Left renal cortex interstitium (tissue), 4 donors: ENCODE measurements at regions not wholly inside any gene's neighbourhood (a gene's known extent, or its start where the extent isn't known, plus 50 kb on each side); places are given as distances from the start of the nearest gene placed in this dataset.
"Not testable (repeated sequence)": the region's sequence is repeated elsewhere in the genome, so short reads cannot be mapped to it uniquely, and the experiment has no call there.

Experiments used
- DNase-seq, 4 donors: peaks; one replicate each; pipeline ENCODE4 v3.0.0-alpha.2; 2013; ENCODE audit warnings: low read depth in 4 of 4, low spot score in 2 of 4, missing footprints in 1 of 4

DNA sequence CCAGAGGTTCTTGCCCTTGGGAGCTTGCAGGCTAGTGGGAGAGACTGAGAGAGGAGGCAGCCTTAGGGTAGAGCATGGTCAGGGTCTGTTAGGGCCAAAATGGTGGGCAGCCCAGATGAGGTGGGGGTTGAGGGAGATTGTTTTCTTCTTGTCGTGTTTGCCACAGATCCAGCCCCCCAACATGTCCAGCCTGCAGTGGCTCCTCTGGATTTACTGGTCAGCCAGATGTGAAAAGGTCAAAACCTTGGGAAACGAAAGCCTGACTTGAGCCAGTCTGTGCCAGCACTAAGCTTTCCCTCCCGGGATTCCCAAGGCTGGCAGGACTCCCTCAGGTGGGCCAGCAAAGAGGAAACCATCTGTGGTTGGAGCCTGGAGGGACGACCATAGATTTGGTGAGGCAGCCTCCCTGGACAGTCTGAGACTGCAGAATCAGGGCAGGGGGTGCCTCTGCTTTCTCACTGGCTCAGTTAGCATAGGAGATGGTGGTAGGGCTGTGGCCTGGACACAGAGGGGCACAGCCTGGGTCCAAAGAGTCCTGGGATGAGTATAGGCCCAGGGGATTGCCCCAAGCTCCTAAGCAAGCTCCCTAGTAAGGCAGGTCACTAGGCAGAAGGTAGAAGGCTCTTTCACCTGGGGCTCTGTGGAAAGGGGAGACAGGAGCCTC lies 51.2 kb upstream of the PRR23C start:
- DNase-seq = no peak

DNA sequence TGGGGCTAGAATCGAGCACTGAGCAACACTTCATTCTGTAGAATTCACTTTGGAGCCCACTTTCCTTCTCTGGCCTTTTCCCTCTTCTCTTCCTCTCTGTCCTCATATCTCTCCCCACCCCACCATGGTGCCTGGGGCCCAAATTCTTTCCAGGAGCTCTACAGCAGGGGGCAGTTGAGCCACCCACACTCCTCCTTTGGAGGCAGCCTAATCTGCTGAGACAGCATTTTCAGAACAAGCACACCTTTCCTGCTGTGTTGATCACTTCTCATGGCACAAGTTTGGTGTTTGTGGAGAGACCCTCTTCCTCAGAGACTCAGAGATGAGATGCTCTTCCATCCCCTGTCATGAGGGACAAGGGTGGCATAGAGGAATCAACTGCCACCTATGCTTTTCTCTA lies 52.0 kb upstream of the PRR23C start:
- no peak for DNase-seq

DNA sequence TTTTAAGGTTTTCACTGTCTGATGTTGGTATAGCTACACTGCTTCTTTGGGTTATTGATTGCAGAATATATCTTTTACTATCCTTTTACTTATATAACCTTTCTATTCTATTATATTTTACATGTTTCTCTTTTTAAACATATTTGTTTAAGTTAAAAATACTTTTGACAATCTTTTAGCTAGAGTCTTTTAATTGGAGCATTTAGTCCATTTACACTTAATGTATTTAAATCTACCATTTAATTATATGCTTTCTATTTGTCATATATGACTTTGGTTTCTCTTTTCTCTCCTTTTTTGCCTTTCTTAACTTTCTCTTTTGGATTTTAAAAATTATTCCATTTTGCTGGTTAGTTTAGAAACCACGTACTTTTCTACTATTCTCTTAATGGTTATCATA lies 53.7 kb upstream of the PRR23C start:
- no peak for DNase-seq

- no peak for DNase-seq
Measured at GRCh38 chr3:139099968-139100817, 55.5 kb upstream of the PRR23C start.

- no peak for DNase-seq
Measured at GRCh38 chr3:139100821-139101220, 56.1 kb upstream of the PRR23C start.

- no peak for DNase-seq
Measured at GRCh38 chr3:139101396-139101795, 56.7 kb upstream of the PRR23C start.

GRCh38 chr3:139103484-139103883 lies 58.8 kb upstream of the PRR23C start:
- no peak for DNase-seq

GRCh38 chr3:139104062-139104461 lies 59.4 kb upstream of the PRR23C start:
- DNase-seq = no peak

- no peak for DNase-seq
Measured at GRCh38 chr3:139105154-139105702, 60.5 kb upstream of the PRR23C start.

DNA sequence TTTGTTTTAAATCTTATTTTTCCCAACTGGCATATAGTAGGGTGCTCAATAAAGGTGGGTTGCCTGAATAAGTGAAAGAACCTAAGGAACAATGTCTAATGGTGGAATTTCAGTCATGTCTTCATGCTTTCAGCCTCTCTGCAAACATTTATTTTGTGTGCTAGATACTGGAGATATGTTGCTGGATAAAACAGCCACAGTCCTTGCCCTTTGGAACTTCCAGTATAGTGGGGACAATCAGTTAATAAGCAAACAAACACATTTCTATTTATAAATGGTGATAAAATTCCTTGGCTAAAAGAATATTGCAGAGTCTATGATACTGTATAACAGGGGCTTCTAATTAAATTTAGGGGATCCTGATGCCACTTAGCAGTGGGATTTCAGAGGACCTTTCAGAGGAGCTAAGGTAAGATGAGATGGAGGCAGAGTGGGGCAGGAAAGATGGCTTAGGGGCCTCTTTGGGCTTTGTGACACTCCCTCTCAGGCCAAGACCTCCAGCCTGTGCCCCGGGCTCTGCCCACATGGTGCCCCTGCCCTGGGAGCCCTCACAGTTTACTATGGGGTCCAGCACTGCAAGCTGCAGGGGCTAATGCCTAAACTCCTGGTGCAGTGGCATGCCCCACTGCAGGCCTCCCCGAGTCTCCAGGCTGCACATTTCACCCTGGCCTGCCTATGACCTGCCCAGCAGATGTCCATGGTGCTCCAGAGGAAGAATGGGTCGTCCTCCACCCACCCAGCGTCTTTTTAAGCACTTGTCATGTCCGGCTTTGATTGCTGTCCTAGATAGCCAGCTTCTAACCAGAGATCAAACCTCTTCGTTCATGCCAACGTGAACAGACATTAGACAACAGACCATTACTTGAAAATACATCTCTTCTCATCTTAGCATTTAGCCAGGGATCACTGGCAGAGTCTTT lies 61.6 kb upstream of the PRR23C start:
- DNase-seq = no peak

- DNase-seq = no peak
Measured at GRCh38 chr3:139107424-139108252, 62.9 kb upstream of the PRR23C start.

GRCh38 chr3:139108253-139108969 lies 63.7 kb upstream of the PRR23C start:
- DNase-seq = no peak

DNA sequence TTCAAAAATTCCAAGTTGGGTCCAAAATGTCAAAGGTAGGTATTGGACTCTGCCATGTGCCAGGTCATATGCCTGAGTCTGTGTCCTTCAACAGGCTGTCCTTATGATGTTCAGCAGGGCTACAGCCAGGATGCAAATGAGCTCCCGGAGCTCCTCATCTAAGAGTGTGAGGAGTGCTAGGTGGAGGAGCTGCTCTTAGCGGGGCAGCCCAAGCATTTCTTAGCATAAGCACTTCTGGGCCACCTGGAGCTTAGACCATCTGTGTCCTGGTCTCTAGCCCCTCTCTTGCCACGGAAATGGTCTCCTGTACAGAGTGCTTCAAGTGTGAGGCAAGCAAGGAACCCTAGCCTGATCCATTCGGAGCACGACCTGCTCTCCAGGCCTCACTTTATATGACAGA lies 64.6 kb upstream of the PRR23C start:
- DNase-seq = no peak

DNA sequence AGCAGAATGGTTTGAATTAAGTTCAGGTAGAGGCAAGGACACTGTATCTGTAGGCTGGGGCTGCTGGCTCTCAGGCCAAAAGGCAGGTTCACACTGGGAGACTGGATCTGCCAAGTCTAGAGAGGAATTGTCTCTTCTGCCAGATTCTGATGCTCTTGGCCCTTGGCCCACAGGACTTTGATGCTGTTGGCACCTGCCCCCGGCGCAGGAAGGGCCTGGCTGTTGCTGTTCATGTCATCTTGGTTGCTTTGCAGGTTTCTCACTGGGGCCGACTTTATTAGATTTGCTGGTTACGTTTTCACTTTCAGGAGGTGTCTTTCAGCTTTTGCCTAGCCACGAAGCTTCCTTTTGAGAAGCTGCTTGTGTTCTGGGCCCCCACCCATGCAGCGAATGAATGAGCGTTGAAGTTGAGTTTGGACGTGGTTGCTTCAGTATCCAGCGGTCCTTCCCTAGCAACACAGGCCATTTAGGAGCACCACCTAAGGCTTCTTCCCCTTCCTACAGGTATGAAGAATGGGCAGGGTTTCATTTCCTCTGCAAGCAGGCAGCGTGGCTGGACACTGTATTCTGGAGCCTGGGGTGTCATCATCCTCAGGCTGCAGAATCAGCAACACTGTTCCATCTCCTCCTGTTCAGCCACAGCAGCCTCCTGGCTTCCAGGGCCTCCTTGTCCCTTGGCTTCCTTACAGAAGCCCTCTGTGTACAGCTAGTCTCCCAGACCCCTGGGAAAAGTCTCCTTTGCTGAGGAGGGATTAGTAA lies 65.6 kb upstream of the PRR23C start:
- DNase-seq = no peak

DNA sequence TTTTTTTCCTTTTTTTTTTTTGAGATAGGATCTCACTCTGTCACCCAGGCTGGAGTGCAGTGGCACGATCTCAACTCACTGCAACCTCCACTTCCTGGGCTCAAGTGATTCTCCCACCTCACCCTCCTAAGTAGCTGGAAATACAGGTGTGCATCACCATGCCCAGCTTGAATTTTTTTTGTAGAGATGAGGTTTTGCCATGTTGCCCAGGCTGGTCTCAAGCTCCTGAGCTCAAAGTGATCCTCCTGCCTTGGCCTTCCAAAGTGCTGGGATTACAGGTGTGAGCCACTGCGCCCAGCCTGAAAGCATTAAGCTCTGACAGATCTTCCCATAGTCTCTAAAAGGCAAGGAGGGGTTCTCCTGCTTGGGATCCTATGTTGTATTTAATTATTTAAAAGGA lies 66.2 kb upstream of the PRR23C start:
- not testable (repeated sequence) for DNase-seq

DNA sequence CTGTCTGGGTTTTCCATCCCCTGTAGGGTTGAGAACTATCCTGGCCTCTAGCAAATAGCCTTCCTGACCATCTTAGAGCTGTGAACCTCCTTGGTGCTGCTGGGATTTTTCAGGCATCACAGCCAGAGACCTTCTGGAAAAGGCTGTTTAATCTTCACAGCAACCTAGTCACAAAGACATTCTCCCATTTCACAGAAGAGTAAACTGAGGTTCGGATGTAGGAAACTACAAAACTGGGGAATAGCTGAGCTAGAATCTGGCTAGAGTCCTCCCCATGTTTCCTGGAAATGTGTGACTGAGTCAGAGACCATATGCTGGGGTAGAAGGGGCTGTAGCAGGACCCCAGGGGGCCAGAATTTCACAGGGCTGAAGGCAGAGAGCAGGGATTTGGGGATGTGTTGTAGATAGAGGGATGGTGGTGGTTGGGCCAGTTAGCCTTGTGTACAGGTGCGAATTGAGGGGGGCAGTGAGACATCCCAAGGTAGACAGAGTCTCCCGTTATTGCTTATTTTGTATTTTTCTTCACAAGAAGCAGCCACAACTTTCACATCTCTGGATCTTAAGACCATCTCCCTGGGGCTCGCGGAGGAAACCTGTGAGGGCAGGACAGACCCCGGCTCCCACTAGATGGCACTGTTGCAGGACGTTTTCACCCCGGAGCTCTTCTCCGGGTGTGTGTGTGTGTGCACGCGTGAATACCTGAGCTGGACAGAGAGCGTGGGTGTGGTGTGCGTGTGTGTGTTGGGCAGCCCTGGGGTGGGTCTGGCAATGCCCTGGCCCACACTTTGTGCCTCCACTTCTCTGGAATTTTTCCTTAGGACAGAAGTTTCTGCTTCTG lies 66.9 kb upstream of the PRR23C start:
- no peak for DNase-seq

DNA sequence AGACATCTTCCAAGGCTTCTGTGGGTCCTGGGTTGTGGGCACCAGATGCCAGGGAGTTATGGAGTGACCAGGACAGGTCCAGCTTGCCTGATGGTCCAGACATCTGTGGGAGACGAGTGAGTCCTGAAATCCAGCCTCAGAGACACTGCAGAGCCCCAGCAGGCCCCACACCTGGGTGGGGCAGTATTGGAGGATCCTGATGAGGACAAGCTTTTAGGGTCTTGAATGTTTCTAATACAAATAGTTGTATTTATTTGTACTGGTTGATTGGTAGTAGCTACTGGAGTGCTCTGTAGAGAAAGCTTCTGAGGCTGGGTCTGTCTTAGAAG lies 67.5 kb upstream of the PRR23C start:
- DNase-seq = no peak
